Sciatic nerve (tissue), 2 donors: ENCODE measurements at regions not wholly inside any gene's neighbourhood (a gene's known extent, or its start where the extent isn't known, plus 50 kb on each side); places are given as distances from the start of the nearest gene placed in this dataset.

Experiments used
- ATAC-seq: fragments of 200-7000 bp; cut with Tn5 transposase; one replicate; pipeline ENCODE4 v1.9.1; 2020; ENCODE audit warnings: mild to moderate bottlenecking, moderate library complexity
- DNase-seq: peaks from one replicate; pipeline ENCODE4 v3.0.0-alpha.2; 2020; ENCODE audit warnings: low spot score
- intact Hi-C: fragments of 100-400 bp; cut with DNase I; formaldehyde crosslinking; loops from one replicate; pipeline ENCODE4 v1.14.2; 2022
- donor health status: DM: no; HTN: no; CAD: no.
- donor health status: DM: no; HTN: no; CAD: no.

GRCh38 chr20:48171626-48172356 lies 386.5 kb upstream of the SULF2 start:
- DNase-seq = no peak
- ATAC-seq = no peak
- intact Hi-C loops = no loop called here

GRCh38 chr20:48171071-48171470 lies 385.8 kb upstream of the SULF2 start:
- no peak for DNase-seq
- ATAC-seq = no peak
- intact Hi-C loops = no loop called here

GRCh38 chr20:48170625-48171024 lies 385.3 kb upstream of the SULF2 start:
- no peak for DNase-seq
- intact Hi-C loops = no loop called here
- no peak for ATAC-seq

GRCh38 chr20:48169650-48170225 lies 384.5 kb upstream of the SULF2 start:
- DNase-seq = no peak
- no peak for ATAC-seq
- intact Hi-C loops = no loop called here

GRCh38 chr20:48166082-48166835 lies 381.0 kb upstream of the SULF2 start:
- no peak for ATAC-seq
- no peak for DNase-seq
- intact Hi-C loops = no loop called here

GRCh38 chr20:48165401-48165685 lies 380.1 kb upstream of the SULF2 start:
- ATAC-seq (no peak), DNase-seq (no peak)
- intact Hi-C loops = no loop called here

- intact Hi-C loops = no loop called here
- DNase-seq (no peak), ATAC-seq (no peak)
These were observed 379.5 kb upstream of the SULF2 start for GRCh38 chr20:48164566-48165400.

GRCh38 chr20:48164034-48164433 lies 378.8 kb upstream of the SULF2 start:
- ATAC-seq = no peak
- intact Hi-C loops = no loop called here
- DNase-seq = no peak

- DNase-seq (no peak), ATAC-seq (no peak)
- intact Hi-C loops = no loop called here
These were observed 378.2 kb upstream of the SULF2 start for GRCh38 chr20:48163505-48163904.

- DNase-seq (no peak), ATAC-seq (no peak)
- intact Hi-C loops = no loop called here
These were observed 377.3 kb upstream of the SULF2 start for GRCh38 chr20:48162621-48163020.

GRCh38 chr20:48159145-48160008 lies 374.1 kb upstream of the SULF2 start:
- DNase-seq = no peak
- ATAC-seq = no peak
- intact Hi-C loops = no loop called here

- intact Hi-C loops = no loop called here
- peak; percentile 65 for DNase-seq
These were observed 372.7 kb upstream of the SULF2 start for GRCh38 chr20:48158014-48158413.

GRCh38 chr20:48156951-48157700 lies 371.8 kb upstream of the SULF2 start:
- intact Hi-C loops = no loop called here
- ATAC-seq (no peak), DNase-seq (no peak)

More at GRCh38 chr20:48158014-48158413, 372.7 kb upstream of the SULF2 start:
- ATAC-seq = peak; percentile 92

GRCh38 chr20:48156521-48156920 lies 371.2 kb upstream of the SULF2 start:
- intact Hi-C loops = no loop called here
- no peak for DNase-seq

GRCh38 chr20:48155268-48155667 lies 370.0 kb upstream of the SULF2 start:
- DNase-seq (no peak), ATAC-seq (no peak)
- intact Hi-C loops = no loop called here

More at GRCh38 chr20:48156521-48156920, 371.2 kb upstream of the SULF2 start:
- no peak for ATAC-seq

GRCh38 chr20:48154040-48154765 lies 368.9 kb upstream of the SULF2 start:
- no peak for DNase-seq
- intact Hi-C loops = no loop called here
- no peak for ATAC-seq

- ATAC-seq = no peak
- intact Hi-C loops = no loop called here
- no peak for DNase-seq
These were observed 368.2 kb upstream of the SULF2 start for GRCh38 chr20:48153523-48153922.
